ENCODE measurements at regions not wholly inside any gene's neighbourhood (a gene's known extent, or its start where the extent isn't known, plus 50 kb on each side); places are given as distances from the start of the nearest gene placed in this dataset.

DNA sequence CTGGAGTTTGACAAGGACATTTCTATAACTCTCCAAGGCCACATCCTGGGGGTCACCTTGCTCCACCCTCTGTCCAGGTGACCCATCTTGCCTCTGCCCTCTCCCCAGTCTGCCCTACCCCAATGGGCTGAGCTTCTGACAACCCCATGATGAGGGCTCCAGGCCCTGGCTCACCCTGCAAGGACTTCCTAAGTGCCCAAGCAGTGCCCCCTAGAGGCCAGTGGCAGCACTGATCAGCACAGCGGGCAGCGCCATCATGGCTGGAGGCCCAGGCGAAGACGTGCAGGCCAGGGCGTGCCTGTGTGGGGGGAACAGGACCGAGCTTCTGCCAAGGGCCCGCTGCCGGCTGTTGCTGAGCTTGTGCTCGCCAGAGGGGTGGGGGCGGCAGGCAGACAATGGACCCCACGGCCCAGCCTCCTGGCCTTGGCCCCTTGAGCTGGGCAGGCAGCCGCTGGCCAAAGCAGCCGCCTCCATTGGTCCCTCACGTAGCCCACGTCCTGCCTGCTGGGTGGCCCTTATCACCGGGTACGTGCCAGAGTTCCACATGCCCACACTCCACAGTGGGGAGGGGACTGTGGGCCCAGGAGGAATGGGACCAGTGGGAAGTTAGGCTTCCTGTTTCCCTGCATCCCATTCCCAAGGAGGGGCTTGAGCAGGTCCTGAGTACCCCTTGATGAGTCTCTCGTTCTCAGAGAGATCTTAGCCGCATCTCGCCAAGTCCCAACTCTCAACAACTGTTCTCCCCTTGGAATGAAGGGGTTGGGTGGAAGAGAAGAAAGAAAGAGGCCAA, 64.3 kb downstream of the MRPL14 start:
- DNase-seq: no peak

DNA sequence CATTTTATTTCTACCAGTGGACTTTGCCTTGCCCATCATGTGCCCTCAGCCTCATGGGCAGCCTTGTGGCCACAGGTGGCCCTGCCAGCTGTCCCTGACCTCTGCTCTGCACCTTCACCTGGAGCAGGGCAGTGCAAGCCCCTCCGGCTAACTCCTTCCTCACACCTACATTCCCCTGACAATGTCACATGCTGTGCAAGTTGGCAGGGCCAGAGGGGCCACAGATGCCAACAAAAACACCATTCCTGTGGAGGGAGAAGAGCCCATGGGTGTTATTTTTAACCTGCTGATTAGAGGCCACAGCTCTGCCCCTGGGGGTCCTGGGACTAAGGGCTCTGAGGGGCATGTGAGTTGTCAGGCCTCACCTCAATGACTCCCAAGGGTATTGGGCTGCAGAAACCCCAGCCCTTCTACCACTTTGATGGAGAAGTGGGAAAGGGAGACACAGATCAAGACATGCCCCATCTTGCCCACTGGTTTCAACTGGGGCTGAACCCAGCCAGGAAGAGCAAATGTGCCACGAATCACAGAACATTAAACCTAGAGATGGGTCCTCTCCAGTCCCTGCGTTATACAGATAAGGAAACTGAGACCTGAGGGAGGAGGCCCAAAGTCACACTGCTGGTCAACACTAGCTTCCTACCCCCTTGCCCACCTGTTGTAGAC, 65.0 kb downstream of the MRPL14 start:
- no peak for DNase-seq

DNA sequence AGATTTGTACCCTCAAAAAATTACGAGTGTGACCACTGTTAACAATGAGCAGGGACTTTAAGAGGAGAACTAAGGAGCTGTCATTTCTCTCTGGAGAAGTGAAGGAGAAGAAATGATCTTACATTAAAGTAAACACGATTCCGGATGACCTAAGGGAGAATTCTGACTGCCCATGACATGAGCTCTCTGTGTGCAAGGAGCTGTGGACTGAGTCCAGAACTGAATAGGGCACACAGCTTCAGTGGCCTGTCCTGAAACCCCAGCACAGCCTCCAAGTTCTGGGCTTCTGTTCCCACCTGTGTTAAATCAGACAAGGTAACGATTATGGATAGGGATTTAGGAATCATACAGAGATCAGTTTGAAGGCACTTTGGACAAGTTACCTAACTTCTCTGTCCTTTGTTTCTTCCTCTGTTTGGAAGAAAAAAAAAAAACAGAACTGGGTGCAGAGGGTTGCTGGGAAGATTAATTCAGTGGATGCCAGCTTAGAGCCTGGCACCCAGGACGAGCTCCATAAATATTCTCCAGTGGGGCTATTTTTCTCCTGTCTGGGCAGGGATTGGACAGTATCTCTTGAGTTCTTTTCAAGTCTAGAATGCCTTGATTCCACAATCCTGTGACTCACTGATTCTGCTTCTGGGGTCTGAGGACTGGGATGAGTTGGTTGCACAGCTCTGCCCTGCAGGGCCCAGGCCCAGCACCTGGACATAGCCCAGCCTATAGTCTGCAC, 65.7 kb downstream of the MRPL14 start:
- no peak for DNase-seq

DNA sequence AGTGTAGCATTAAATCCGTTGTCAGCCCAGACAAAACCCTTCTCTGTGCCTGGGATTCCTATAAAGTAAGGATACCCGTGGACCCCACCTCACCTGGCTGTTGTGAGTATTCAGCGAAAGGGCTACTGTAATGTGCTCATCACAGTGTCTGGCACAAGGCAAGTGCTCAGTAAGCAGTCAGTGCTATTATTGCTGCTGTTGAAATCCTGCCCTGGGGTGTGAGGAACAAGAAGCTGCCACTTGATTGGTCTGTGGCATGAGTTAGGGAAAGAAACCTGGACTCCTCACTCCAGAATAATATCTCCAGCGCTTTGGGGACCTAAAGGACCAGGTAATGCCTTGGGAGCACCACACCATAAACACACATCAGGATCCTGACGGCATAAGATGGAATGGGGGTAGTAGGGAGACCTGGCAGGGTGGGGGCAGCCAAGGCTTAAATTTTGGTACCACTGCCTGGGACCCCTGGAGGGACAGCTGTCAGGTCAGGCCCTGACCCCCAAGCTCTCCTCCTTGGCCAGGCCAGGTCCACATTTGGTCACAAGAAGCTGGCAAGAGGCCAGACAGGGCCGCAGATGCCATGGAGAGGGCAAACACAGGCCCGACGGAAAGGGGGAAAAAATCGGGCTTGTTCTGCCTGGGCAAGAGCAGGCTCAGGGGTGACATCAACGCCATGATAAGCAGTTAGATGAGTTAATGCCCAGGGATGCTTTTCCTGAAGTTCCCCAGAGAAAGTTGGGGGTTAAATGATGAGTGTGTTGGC, 66.5 kb downstream of the MRPL14 start:
- DNase-seq: no peak

DNA sequence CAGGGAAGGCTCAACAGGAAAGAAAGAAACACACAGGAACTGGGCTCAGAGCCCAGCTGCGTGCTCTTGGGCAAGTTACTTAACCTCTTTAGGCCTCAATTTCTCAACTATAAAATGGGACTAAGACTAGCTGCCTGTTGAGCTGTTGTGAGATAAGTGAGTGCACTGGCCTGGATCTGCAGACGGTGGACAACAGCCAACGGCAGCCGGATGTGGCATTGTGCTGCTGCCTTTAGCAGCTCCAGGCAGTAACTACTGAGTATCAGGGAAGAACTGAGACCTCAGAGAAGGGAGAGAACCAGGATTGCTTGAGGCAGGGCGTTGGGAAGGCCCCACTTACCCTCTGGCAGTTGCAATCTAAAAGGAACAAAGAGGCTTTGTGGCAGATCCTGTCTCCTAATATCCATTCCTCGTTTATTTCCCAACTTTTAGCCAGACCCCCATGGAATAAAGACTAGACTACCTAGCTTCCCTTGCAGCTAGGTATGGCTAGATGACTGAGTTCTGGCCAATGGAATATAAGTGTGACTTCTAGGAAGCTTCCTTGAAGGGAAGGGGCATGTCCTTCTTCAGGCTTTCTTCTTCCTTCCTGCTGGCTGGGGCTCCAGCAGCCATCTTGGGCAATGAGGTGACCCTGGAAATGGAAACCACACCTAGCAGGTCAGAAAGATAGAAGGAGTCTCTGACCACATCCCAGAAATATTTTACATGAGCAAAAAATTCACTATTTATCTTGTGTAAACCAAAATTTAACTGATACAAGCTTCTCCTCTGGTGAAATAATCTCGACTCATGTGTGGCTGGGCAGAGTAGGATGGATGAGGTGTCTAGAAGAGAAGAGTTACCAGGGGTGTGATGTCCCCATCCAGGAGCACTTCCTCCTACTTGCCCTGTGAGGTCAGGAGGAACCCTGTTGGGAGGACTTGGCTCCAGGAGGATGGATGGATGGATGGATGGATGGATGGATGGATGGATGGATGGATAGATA, 67.6 kb downstream of the MRPL14 start:
- DNase-seq: no peak

DNA sequence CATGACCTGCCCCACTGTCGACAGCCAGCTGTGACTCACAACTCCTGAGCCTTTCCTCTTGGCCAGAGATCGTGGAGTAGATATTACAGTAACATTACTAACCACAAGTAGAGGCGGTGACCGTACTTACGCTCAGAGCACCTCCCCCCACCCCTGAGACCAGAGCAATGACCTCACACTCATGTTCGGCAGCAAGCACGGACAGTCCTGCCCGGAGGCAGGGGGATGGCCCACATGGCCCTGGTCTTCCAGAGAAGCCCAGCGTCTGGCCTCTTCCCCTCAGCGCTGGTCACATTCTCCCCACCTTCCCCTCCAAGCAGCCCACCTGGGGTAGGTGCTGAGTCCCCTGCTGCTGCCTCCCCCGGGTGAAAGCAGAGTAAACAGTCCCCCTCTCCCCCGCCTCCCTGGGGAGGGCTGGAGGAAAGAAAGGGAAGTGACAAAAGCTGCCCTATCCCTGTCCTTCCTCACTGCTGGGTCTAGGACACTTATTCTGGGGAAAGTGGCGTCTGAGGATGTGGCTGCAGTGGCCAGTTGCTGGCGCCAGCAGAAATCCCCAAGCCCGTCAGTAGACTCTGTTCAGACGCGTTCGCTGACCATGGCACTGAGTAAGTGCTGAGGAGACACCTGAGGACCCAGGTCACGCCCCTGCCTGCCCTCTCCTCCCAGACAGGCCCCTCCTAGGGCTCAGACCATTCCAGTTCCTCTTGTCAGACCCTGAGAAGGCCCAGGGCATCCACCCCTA, 68.5 kb downstream of the MRPL14 start:
- DNase-seq: no peak

DNA sequence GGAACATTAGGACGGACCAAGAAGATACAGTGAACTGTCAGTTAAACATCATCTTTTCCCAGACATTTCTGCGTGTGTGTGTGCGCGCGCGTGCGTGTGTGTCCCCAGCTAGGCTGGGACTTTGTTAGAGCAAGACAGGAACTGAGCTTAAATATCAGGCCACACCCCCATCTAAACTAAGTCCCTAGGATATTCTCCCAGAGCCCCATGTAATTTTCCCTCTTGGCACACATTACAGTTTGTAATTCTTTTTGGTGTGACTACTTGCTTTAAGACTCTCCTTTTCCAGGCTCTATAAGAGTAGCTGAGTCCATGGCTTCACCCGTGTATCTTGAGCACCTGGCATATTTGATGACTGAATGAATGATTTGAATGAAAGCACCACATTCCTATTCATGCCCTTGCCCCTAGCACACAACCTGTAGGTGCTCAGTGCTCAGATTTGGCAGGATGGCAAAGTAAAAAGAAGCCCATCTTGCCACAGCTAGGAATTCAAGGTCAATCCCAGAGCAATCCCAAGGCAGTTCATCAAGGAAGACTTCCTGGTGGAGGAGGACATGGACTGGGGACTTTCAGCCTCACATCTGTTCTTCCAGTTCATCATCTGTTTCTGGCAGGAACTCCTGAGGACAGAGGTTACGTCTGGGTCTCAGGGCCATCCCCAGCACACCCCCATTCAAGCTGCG, 69.2 kb downstream of the MRPL14 start:
- DNase-seq: no peak

DNA sequence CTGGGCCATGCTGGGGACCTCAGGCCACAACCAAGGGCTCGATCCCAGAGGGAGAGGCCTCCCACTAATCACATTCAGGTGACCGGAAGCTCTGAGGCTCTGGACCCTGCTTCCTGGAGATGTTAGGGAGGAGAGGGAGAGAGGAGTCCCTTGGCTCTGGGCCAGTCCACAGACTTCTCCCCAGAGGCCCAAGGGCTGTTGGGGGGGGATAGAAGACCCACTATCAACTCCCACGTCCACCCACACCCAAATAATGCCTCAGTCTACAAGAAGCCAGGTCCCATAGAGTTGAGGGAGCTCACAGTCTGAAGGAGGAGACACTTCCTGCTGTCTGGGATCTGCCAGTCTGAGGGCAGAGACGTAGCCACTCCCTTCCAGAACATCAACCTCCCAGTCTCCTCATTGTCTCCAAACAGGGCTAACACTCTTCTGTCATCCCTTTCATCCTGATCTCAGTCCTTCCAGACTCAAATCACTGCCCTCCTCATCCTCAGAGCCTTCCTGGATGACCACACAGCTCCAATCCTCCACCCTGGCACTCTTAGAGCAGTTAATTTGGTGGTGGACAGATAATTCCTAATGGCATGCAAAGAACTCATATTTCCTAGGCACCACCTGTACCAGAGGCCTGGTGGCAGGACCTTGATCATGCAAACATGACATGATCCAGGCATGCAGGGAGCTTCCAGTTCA, 69.9 kb downstream of the MRPL14 start:
- no peak for DNase-seq

DNA sequence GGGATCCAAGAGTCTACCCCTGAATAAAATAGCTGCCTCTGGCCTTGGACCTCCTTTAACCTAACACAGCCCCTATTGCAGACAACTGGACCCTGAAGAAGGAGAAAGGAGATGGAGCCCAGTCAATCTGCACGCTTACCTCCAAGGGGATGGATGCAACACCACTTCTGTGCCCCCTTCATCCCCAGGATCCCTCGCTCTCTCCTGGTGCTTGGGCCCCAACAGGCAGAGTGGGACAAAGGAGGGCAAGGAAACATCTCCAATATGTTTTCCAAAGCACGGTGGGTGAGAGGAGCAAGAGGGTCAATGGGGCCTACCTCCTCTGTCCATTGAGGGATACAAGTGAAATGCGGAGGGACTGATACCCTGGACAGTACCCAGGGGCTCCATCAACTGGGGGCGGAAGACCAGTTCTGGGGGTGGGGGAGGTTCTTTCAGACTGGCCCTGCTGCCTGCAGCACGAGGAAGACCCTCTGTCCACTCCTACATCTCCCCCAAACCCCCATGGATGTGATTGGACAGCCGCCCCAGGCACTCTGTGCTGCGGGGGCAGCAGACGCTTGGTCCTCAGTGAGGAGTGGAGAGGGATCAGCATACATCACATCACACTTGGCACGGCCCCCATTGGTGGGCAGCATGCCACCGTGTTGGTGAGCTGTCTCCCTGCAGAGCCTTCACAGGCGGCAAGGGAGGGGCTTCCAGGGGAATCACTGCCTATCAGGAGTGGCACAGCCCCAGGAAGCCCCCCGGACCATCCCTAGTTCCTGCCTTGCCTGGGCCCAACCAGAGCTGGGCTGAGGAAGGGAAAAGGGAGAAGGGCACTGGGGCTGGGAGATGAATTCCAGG, 70.6 kb downstream of the MRPL14 start:
- no peak for DNase-seq

DNA sequence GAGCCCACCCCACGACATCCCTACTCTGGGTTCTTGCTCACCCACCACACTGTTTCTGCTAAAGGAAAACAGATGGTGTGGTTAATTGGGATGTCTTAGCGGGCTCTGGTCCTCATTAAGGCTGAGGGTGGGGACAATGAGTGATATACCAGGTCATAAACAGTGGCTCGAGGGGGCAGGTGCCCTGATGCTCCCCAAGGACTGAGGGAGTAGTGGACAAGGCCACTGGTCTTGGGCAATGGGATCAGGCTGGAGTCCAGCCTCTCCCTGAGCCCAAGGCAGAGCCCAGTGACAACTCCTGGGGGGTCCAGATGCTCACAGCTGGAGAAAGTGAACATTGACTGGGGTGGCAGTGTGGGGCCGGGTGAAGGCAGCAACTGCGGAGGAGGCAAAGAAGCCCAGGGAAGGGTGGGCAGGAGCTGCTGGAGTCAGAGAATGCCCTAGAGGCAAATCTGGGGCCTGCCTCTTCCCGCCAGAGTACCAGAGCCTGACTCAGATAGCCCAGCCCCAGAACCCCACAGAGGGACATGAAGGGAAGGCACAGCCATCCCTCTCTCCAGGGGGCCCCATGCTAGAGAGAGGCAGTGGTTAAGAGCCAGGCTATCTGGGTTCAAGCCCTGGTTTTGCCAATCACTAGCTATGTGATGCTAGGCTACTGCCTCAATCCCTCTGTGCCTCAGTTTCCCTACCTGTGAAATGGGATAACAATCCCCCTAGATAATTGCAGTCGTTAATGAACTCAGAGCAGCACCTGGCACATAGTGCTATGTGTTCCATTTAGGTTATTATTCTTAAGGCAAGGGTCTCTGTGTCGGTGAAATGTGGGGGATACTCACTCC, 72.3 kb downstream of the MRPL14 start:
- no peak for DNase-seq

DNA sequence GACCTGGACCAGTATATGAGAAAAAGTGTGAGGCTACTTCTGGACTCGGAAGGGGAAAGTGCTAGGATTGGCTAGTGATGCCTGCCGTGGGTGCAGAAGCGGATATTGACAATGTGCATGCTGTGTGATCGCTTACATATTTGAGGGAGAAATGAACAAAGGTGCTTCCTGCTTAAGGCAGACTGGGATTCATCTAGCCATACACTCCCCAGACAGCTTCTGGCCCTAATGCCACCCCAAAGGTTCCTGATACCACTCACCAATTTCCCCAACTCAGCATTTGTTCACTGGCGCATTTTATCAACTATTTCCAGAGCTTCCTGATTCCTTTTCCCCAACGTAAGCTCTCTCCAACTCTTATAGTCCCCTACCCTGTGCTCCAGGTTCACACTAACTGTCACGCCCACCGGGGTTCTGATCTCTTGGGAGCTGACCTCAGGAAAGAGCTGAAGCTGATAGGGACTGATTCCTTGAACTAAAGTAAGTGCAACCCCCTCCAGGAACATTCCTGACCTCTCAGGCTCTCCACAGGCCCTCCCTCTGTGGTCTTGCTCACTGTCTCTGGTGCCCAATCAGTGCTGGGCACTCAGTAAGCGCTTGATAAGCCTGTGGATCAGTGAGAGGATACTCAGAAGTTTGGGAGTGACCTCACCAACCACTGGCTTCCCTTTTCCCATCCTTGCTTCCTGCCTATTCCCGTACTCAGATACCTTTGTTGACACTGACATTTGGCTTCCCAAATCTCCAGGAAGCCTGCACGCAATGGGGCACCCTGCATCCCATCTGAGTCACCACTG, 73.3 kb downstream of the MRPL14 start:
- no peak for DNase-seq

DNA sequence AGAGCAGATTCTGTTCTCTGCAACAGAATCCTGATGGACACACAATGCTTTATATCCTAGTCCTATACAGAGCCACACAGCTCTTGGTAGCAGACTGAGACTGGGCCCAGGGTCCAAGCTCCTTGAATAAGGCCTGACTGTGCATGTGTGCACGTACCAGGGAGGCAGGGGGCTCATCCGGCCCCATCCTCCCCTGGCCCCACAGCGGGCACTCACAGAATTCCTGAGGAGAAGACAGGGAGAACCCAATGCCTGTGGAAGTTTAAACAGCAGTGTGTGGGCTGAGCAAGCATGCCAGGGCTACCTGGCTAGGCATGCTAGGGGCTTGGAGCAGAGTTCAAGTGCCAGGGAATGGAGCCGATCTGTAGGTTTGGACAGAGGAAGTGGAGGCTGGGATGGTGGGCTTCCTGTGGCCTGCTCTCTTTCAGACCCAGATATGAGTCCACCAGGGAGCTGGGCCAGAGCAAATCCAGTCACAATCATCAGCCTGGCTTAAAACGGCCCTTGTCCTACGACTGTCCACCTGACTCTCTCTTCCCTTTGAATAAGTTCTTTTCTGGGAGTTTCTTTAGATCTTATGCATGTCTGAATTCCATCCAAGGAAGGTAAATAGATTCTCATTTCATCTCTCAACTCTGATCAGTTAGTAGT, 74.0 kb downstream of the MRPL14 start:
- DNase-seq: no peak

DNA sequence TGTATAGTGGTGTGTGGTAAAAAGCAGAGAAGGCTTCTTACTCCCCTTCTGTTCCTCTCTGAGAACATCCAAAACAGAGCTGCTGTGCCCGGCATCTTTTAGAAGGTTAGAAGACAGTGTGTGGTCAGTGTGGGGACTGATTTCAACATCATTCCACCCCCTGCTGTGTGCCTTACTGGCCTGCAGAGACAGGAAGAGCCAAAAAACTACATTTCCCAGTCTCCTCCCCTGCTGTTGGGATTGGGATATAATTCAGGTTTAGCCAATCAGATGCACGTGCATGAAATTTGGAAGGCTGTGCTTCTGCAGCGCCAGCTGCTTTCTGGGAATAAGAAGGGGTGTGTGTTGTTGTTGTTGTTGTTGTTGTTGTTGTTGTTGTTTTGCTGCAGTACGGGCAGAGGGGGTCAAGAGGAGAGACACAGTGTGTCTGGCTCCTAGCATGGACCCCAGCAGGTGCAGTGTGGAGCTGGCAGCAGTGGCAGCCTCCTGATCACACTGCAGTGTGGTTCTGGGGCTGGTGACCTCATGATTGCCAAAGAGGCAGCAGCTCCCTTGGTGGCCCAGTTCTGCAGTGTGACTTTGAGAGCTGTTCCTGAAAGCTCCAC, 74.7 kb downstream of the MRPL14 start:
- no peak for DNase-seq

DNA sequence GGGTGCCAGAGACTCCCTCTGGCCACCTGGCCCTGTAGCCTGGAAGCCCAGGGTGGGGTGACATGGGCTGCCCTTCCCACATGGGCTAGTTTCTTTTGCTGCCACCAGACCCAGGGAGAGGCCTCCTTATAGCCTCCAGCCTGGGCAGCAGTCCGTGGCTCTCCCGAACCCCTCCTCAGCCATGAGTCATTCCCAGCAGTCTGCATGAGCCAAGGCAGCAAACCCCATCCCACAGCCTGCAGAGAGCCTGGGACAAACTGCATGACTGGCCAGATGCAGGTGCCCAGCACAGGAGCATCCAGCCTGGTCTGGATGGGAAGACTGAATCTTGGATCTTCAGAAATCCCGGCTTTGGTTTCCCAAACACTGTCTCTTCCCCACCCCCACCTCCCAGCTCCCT, 75.7 kb downstream of the MRPL14 start:
- no peak for DNase-seq

DNA sequence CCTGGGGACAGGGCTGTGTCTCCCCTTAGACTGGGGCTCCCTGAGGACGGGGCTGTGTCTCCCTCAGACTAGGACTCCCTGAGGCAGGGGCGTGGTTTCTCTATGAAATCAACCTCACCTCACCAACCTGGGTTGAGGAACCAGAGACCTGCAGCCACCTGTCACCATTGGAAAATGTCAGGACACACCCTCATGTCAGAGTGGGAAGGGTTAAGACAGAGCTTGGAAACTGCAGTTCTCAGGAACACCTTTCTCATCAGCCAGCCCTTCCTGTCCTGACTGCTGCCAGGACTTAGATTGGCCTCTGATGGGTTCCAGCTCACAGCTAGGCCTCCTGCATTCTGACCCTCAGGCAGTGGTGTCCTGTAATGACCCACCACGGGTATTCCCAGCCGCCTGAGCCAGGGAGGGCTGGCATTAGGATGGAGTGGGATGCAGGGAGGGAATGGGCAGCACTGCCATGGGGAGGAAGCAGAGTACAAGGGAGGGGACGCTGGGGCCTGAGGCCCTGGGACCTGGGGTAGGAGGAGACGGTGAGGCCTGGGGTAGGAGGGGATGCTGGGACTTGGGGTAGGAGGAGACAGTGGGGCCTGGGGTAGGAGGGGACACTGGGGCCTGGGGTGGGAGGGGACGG, 76.3 kb downstream of the MRPL14 start:
- no peak for DNase-seq
